Mucosa of rectum (tissue), 2 donors: ENCODE measurements at regions not wholly inside any gene's neighbourhood (a gene's known extent, or its start where the extent isn't known, plus 50 kb on each side); places are given as distances from the start of the nearest gene placed in this dataset.

Experiments used
- H3K27ac ChIP-seq, 2 donors: one replicate each; pipeline ENCODE4 v1.7.0; 2013; ENCODE audit warnings: inconsistent platforms in 2 of 2, low read depth in 2 of 2, low read length in 2 of 2
- H3K27me3 ChIP-seq, 2 donors: one replicate each; pipeline ENCODE4 v1.7.0; 2013; ENCODE audit warnings: low read length in 2 of 2; ENCODE audit not compliant: control insufficient read depth in 2 of 2, insufficient read depth in 2 of 2
- H3K36me3 ChIP-seq, 2 donors: one replicate each; pipeline ENCODE4 v1.7.0; 2013; ENCODE audit warnings: low read length in 2 of 2; ENCODE audit not compliant: control insufficient read depth in 2 of 2, insufficient read depth in 2 of 2
- H3K4me1 ChIP-seq, 2 donors: one replicate each; pipeline ENCODE4 v1.7.0; 2013; ENCODE audit warnings: low read length in 2 of 2, mild to moderate bottlenecking in 1 of 2; ENCODE audit not compliant: control insufficient read depth in 2 of 2, insufficient read depth in 2 of 2
- H3K4me3 ChIP-seq, 2 donors: one replicate each; pipeline ENCODE4 v1.7.0; 2013; ENCODE audit warnings: low read length in 2 of 2
- H3K9ac ChIP-seq, 2 donors: one replicate each; pipeline ENCODE4 v1.7.0; 2013; ENCODE audit warnings: low read length in 2 of 2, low read depth in 1 of 2, mild to moderate bottlenecking in 1 of 2
- H3K9me3 ChIP-seq, 2 donors: one replicate each; pipeline ENCODE4 v1.7.0; 2013; ENCODE audit warnings: low read length in 2 of 2; ENCODE audit not compliant: control insufficient read depth in 2 of 2
- donor health status: healthy.
- donor health status: Normal muscosa, but diverticular disease.

DNA sequence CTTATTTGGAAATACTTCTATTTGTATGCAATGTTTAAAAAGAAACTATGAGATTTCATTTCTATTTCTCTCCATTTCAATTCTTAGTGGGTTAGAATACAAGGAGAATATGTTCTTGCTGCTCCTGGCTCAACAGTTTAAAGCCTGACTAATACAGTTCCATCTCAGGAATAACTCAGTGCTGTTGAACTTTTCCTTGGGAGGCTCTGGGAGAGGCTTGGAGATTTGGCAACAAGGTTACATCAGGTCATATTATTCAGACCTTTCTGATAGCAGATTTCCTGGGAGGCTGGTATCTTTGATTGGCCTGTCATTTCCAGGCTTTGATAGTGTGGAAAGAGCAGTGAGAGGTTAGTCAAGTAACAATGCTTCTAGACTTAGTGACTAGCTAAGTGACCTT, 481.7 kb upstream of the KLF4 start:
- H3K36me3 ChIP-seq: no peaks in the 10 kb centered on the region
- no peak overlapping the region for H3K4me3 ChIP-seq
- no peaks in the 10 kb centered on the region for H3K27me3 ChIP-seq
- no peaks in the 10 kb centered on the region for H3K9me3 ChIP-seq
- H3K4me1 ChIP-seq: peaks cover 16 to 37% of the 10 kb centered on the region in 2 donors
- H3K9ac ChIP-seq: no peak overlapping the region
- H3K27ac ChIP-seq: no peak overlapping the region

DNA sequence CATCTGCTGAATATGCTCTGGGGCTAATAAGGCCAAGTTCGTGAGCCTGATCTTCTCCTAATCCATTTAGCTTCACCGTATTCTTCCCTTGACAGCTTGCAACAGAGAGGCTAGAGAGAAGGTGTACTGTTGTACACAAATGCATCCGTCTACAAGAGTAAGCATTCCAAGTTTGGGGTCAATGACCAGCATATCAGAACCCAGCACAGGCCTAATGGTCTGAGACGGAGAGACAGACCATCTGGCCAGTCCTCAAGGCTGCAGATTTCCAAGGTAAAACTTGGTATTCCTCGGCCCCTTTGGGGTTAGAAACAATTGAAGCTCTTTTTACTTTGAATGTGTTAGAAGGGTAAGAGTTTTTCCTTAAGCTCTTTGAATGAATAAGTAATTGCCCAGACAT, 481.2 kb upstream of the KLF4 start:
- Histone ChIP-seq H3K36me3 (no peaks in the 10 kb centered on the region), H3K4me1 (peaks cover 11 to 32% of the 10 kb centered on the region in 2 donors), H3K27ac (no peak overlapping the region), H3K27me3 (no peaks in the 10 kb centered on the region), H3K4me3 (no peak overlapping the region), H3K9me3 (no peaks in the 10 kb centered on the region), H3K9ac (no peak overlapping the region)

DNA sequence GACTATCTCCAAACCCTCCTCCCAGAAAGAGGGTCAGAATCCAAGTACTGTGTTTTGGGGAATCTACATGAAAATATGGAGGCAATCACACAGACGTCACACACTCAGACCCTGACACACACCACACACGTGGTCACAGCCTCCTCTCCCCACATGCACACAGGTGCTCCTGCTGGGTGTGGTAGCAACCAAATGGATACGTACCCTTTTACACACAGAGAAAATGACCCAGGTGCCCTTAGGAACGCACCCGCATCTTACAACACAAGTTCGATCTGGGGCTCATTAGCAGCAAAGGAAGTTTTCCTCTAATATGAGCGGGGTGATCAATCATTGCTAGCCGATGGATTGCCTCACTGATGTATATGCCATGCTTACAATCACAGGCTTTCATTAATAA, 480.2 kb upstream of the KLF4 start:
- peak overlapping the region in 1 of 2 donors; percentile 14 for H3K4me3 ChIP-seq
- no peaks in the 10 kb centered on the region for H3K27me3 ChIP-seq
- H3K9ac ChIP-seq: no peak overlapping the region
- peaks cover 6 to 24% of the 10 kb centered on the region in 2 donors for H3K4me1 ChIP-seq
- no peaks in the 10 kb centered on the region for H3K36me3 ChIP-seq
- H3K9me3 ChIP-seq: no peaks in the 10 kb centered on the region
- peak overlapping the region in 1 of 2 donors; percentile 34 for H3K27ac ChIP-seq

DNA sequence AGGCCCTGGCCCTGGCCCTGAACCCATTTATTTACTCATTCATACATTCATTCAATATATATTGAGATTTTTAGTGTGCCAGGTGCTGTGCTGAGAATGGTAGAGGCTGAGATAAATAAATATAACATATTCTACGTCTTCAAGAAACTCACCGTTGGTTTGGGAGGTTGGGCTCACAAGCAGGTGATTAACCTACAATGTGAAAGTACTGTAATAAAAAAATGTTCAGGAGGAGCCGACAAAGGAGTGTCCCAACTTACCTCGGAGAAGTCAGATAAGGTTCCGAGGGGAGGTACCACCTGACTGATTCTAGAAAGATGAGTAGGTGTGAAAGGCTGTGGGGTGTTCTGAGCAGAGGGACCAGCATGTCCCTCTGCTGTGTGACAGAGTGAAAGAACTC, 479.6 kb upstream of the KLF4 start:
- Histone ChIP-seq H3K4me3 (peak overlapping the region in 1 of 2 donors; percentile 14), H3K9ac (no peak overlapping the region), H3K27me3 (no peaks in the 10 kb centered on the region), H3K4me1 (peaks cover 5 to 18% of the 10 kb centered on the region in 2 donors), H3K27ac (peak overlapping the region in 1 of 2 donors; percentile 34), H3K9me3 (no peaks in the 10 kb centered on the region), H3K36me3 (no peaks in the 10 kb centered on the region)

DNA sequence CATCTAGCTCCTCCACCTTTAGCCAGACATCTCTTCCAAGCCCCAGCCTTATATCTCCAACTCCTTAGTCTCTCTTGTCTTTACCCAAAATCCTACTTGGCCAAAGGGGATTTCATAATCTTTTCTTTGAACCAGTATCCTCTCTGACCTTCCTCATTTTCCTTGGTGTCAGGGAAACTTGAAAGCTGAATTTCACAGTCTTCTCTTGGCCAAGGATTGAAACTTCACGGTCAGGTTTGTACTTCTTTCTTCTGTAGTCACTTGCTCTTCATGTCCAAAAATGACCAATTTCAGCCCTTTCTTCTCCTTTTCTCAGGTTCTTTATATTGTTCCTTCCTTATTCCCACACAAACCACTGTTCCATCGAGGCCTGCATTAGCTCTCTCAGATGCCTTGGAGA, 473.7 kb upstream of the KLF4 start:
- no peaks in the 10 kb centered on the region for H3K27me3 ChIP-seq
- no peaks in the 10 kb centered on the region for H3K4me1 ChIP-seq
- no peaks in the 10 kb centered on the region for H3K9me3 ChIP-seq
- no peak overlapping the region for H3K4me3 ChIP-seq
- H3K36me3 ChIP-seq: no peaks in the 10 kb centered on the region
- H3K27ac ChIP-seq: no peak overlapping the region
- no peak overlapping the region for H3K9ac ChIP-seq

DNA sequence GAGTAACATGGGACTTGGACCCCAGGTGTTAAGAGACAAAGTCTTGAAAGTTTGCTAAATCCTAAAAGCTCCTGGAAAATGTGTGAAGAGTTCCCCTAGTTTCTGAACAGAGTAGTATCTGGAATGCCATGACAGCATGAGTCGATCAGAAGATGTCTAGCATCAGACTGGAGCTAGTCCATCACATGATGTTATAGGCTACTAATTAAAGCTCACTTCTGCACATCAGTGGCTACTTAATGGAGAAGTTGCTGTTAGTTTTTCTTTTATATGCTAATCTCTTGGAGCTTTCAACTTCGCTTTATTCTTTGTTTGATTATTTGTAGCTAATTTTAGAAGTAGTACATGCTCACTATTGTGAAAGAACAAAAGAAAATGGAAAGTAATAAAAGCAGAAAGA, 471.3 kb upstream of the KLF4 start:
- no peak overlapping the region for H3K27ac ChIP-seq
- H3K9ac ChIP-seq: no peak overlapping the region
- no peaks in the 10 kb centered on the region for H3K27me3 ChIP-seq
- H3K9me3 ChIP-seq: no peaks in the 10 kb centered on the region
- no peaks in the 10 kb centered on the region for H3K36me3 ChIP-seq
- H3K4me1 ChIP-seq: no peaks in the 10 kb centered on the region
- no peak overlapping the region for H3K4me3 ChIP-seq

DNA sequence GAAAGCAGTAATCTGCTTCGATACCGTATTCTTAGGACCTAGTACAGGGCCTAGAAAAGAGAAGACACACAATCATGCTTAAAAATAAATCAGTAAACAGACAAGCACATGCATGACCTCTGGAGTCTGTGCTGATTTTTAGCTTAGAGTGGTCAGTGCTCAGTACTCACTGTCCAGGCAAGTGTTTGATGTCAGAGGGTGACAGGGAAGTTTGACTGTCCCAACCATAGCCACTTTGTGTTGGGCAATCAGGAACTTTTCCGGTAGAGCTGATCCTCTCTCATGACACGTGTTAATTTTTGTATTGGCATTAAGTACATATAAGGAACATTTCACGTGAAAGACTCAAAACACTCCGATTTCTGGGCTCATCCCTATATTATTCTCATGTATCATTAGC, 464.7 kb upstream of the KLF4 start:
- no peak overlapping the region for H3K9ac ChIP-seq
- H3K27me3 ChIP-seq: no peaks in the 10 kb centered on the region
- H3K9me3 ChIP-seq: peaks cover 0 to 2% of the 10 kb centered on the region in 2 donors
- H3K4me3 ChIP-seq: no peak overlapping the region
- H3K36me3 ChIP-seq: no peaks in the 10 kb centered on the region
- H3K4me1 ChIP-seq: no peaks in the 10 kb centered on the region
- no peak overlapping the region for H3K27ac ChIP-seq

DNA sequence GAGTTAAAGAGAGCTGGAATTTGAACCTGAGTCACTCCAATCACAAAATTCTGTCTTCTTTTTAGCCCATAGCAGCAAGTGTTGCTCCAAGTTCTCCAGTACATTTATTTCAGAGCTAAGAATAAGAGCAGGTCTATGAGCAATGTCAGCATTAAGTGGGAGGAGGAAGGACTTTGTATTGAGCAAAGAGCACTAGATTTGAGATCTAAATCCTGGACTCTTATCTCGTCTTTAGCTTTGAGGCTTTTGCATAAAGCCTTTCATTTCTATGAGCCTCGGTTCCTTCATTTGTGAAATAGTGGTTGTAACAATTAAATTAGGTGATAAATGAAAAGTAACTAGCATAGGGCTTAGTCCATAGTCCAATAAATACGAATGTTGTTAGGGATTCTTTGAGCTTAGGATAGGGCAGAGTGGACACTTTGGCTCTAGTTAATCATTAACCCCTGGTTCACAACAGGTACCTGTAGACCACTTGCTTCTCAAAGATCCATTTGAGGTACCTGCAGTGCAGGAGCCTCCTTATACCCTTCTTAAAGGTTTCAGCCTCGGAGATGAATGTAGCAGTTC, 464.1 kb upstream of the KLF4 start:
- Histone ChIP-seq H3K9me3 (peaks cover 0 to 2% of the 10 kb centered on the region in 2 donors), H3K27ac (no peak overlapping the region), H3K27me3 (no peaks in the 10 kb centered on the region), H3K4me3 (no peak overlapping the region), H3K36me3 (no peaks in the 10 kb centered on the region), H3K4me1 (no peaks in the 10 kb centered on the region), H3K9ac (no peak overlapping the region)

DNA sequence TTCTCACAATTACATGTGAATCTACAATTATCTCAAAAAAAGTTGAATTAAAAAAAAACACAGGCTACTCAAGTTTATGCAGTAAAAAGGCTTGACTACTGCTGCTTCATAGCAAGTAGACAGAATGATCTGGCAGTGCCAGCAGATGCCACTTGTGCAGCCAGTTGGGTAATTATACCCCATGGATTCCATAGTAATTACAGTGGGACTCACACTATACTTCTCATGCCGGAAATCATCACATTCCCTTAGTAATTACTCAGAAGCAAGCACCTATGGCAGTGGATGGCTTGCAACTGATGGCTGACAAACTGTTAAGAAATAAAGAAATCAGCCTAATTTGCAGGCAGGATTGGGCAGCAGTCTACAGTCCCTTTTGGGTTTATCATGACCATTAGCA, 463.2 kb upstream of the KLF4 start:
- Histone ChIP-seq H3K27me3 (no peaks in the 10 kb centered on the region), H3K27ac (no peak overlapping the region), H3K4me1 (no peaks in the 10 kb centered on the region), H3K9ac (no peak overlapping the region), H3K36me3 (no peaks in the 10 kb centered on the region), H3K4me3 (no peak overlapping the region), H3K9me3 (peaks cover 0 to 2% of the 10 kb centered on the region in 2 donors)

DNA sequence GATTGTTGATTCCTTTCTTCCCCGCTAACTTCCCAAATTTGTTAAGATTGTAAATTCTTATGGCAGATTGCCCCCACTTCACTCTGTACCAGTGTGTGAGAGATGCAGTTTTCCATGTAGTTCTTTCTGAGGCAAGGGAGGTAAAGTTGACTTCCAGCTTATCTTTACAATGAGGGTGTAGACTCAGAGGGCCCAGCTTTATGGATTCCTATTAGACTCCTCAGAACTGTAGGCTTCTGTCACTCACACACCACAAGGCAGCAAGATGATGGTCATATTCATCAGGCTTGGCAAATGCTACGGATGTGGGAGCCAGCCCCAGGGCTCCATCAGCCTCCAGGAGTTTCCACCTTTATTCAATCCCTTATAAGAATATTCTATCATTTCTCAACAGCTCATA, 461.9 kb upstream of the KLF4 start:
- Histone ChIP-seq H3K9ac (no peak overlapping the region), H3K36me3 (no peaks in the 10 kb centered on the region), H3K9me3 (peaks cover 0 to 2% of the 10 kb centered on the region in 2 donors)

DNA sequence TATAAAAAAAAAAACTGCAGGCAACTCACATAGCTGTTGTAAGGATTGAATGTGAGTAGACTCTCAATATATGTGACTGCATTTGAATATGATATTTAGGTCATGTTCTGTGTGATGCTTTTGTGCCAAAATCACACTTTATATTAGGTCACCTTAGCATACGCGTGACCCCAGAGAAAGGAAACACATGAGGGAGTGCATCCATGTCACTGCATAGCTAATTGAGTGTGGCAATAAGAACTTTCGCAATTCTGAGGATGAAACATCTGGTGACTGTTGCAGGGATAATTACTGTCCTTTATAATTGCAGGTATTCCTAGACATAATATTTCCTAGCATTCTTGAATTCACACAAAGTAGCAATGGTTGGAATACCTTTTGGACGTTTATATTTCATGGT, 459.5 kb upstream of the KLF4 start:
- Histone ChIP-seq H3K9me3 (peaks cover 0 to 2% of the 10 kb centered on the region in 2 donors), H3K36me3 (no peaks in the 10 kb centered on the region), H3K27me3 (no peaks in the 10 kb centered on the region), H3K4me1 (peaks cover 0 to 9% of the 10 kb centered on the region in 2 donors), H3K4me3 (no peak overlapping the region), H3K9ac (no peak overlapping the region), H3K27ac (no peak overlapping the region)

More for the DNA sequence above, 461.9 kb upstream of the KLF4 start:
- H3K27ac ChIP-seq: no peak overlapping the region
- H3K27me3 ChIP-seq: no peaks in the 10 kb centered on the region
- peaks cover 0 to 2% of the 10 kb centered on the region in 2 donors for H3K4me1 ChIP-seq
- H3K4me3 ChIP-seq: no peak overlapping the region
